Keratinocyte (primary cell): ENCODE measurements at regions not wholly inside any gene's neighbourhood (a gene's known extent, or its start where the extent isn't known, plus 50 kb on each side); places are given as distances from the start of the nearest gene placed in this dataset.

Experiments
- DNase-seq: peaks from one replicate; pipeline ENCODE4 v3.0.0-alpha.2; 2011; ENCODE audit warnings: low read depth, missing footprints, low spot score
- FAIRE-seq: peaks from 2 replicates; lab custom pipeline; 2011; peaks lifted over from hg19 to GRCh38; lab: Jason Lieb, UNC
- H2AFZ ChIP-seq: 2 replicates; pipeline ENCODE4 v1.6.0; 2012; ENCODE audit warnings: low read length, control low read depth, inconsistent platforms; ENCODE audit not compliant: control insufficient read depth
- H3K27ac ChIP-seq: 2 replicates; pipeline ENCODE4 v1.5.1; 2011; ENCODE audit warnings: low read length; ENCODE audit not compliant: control insufficient read depth, insufficient read depth
- H3K27me3 ChIP-seq: 3 replicates; pipeline ENCODE4 v1.6.0; 2011; ENCODE audit warnings: low read length; ENCODE audit not compliant: control insufficient read depth, insufficient read depth; ENCODE audit errors: extremely low read depth
- H3K36me3 ChIP-seq, 2 experiments: 2 replicates in 1 of 2; 3 replicates in 1 of 2; pipeline ENCODE4 v1.5.1; 2011; ENCODE audit warnings: low read length in 2 of 2, mild to moderate bottlenecking in 1 of 2; ENCODE audit not compliant: control insufficient read depth in 2 of 2, insufficient read depth in 2 of 2; ENCODE audit errors: extremely low read depth in 1 of 2
- H3K4me1 ChIP-seq: 3 replicates; pipeline ENCODE4 v1.5.1; 2011; ENCODE audit warnings: low read length; ENCODE audit not compliant: control insufficient read depth, insufficient read depth; ENCODE audit errors: extremely low read depth
- H3K4me2 ChIP-seq: 3 replicates; pipeline ENCODE4 v1.6.0; 2011; ENCODE audit warnings: low read depth, low read length; ENCODE audit not compliant: control insufficient read depth, insufficient read depth; ENCODE audit errors: extremely low read depth
- H3K4me3 ChIP-seq, 3 experiments: fragments of 200-600 bp in 1 of 3; sonication (generic) in 1 of 3; 2 replicates in 2 of 3; 3 replicates in 1 of 3; pipeline ENCODE4 v1.5.1; 2011 to 2016; ENCODE audit warnings: low read length in 3 of 3, mild to moderate bottlenecking in 3 of 3, control low read depth in 2 of 3, inconsistent platforms in 1 of 3, low read depth in 1 of 3, mixed read lengths in 1 of 3, mixed run types in 1 of 3, moderate library complexity in 1 of 3; ENCODE audit not compliant: control insufficient read depth in 2 of 3, insufficient read depth in 2 of 3; ENCODE audit errors: extremely low read depth in 1 of 3
- H3K79me2 ChIP-seq: 2 replicates; pipeline ENCODE4 v1.6.0; 2012; ENCODE audit warnings: low read length; ENCODE audit not compliant: control insufficient read depth, insufficient read depth
- H3K9ac ChIP-seq: 3 replicates; pipeline ENCODE4 v1.6.0; 2011; ENCODE audit warnings: low read length; ENCODE audit not compliant: control insufficient read depth, insufficient read depth; ENCODE audit errors: extremely low read depth
- H3K9me1 ChIP-seq: 3 replicates; pipeline ENCODE4 v1.6.0; 2011; ENCODE audit warnings: low read length; ENCODE audit not compliant: control insufficient read depth, insufficient read depth; ENCODE audit errors: extremely low read depth
- H3K9me3 ChIP-seq: 2 replicates; pipeline ENCODE4 v1.5.1; 2012; ENCODE audit warnings: low read depth, low read length; ENCODE audit not compliant: control insufficient read depth
- H4K20me1 ChIP-seq: 3 replicates; pipeline ENCODE4 v1.6.0; 2011; ENCODE audit warnings: low read length; ENCODE audit not compliant: control insufficient read depth, insufficient read depth; ENCODE audit errors: extremely low read depth
- CTCF ChIP-seq, 3 experiments: IDR thresholded peaks in 1 of 3; conservative IDR thresholded peaks in 1 of 3; optimal IDR thresholded peaks in 1 of 3; 2 replicates in 2 of 3; 3 replicates in 1 of 3; pipeline versions ENCODE3 to v1.5.1; 2011; ENCODE audit warnings: low read length in 3 of 3, mild to moderate bottlenecking in 3 of 3, moderate library complexity in 2 of 3, control low read depth in 1 of 3, inconsistent platforms in 1 of 3; ENCODE audit not compliant: insufficient read depth in 2 of 3; ENCODE audit errors: extremely low read depth in 1 of 3
- EZH2 ChIP-seq: IDR thresholded peaks from one replicate; pipeline ENCODE4 v1.6.1; 2012; ENCODE audit warnings: inconsistent platforms, mild to moderate bottlenecking, low read length, moderate library complexity
- dilution Hi-C: fragments of 300-500 bp; cut with MboI; formaldehyde crosslinking; loops from one replicate; pipeline ENCODE4 v1.7.0; 2020; ENCODE audit warnings: low sequenced_read_pairs; ENCODE audit not compliant: extremely low pct_ligation_motif_present

DNA sequence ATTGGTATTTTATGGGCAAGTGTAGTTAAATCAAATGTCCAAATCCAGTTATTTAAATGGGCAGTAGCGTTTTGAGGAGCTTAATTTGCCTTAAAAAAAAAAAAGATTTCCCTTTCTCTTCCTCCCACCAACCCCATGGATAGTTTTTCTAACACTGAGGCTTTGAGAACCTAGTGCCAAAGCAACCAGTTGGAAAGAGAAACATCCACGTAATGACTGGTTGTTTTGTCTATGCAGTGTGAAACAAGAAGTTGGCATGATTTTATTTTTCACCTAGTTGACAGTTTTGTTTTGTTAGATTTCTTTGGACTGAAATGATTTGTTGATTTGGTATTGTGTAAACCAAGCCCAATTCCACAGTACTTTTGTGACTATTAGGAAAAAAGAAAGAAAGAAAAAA is 170.0 kb downstream of the SOX2 start:
- Histone ChIP-seq H3K36me3 (no peaks in the 10 kb centered on the region), H3K27me3 (no peaks in the 10 kb centered on the region), H3K4me1 (peaks cover 8% of the 10 kb centered on the region), H3K79me2 (no peaks in the 10 kb centered on the region), H3K27ac (no peak overlapping the region), H3K9ac (no peak overlapping the region), H2AFZ (no peak overlapping the region), H3K4me3 (no peak overlapping the region), H3K4me2 (no peak overlapping the region), H4K20me1 (no peaks in the 10 kb centered on the region), H3K9me3 (no peaks in the 10 kb centered on the region), H3K9me1 (no peaks in the 10 kb centered on the region)
- dilution Hi-C loops: no loop called here
- DNase-seq: no peak
- TF ChIP-seq CTCF (optimal IDR thresholded peaks at IDR 0.05 in 1 of 3, IDR thresholded peaks at IDR 0.05 in 1 of 3, conservative IDR thresholded peaks at IDR 0.05 in 1 of 3; ENCODE audit: extremely low read depth in 1 of 3, insufficient read depth in 2 of 3, low read length in 3 of 3) (no peak), EZH2 (no peak)
- FAIRE-seq: no peak

GRCh38 chr3:181885868-181886630 is 174.3 kb downstream of the SOX2 start:
- dilution Hi-C loops: no loop called here
- TF ChIP-seq CTCF (optimal IDR thresholded peaks at IDR 0.05 in 1 of 3, IDR thresholded peaks at IDR 0.05 in 1 of 3, conservative IDR thresholded peaks at IDR 0.05 in 1 of 3; ENCODE audit: extremely low read depth in 1 of 3, insufficient read depth in 2 of 3, low read length in 3 of 3): no peak
- TF ChIP-seq EZH2: no peak
- H3K27ac ChIP-seq: peak overlapping the region; percentile 34
- no peaks in the 10 kb centered on the region for H3K79me2 ChIP-seq
- H3K4me1 ChIP-seq: peaks cover 23% of the 10 kb centered on the region
- FAIRE-seq (no peak), DNase-seq (no peak)
- peak overlapping the region; percentile 77 for H2AFZ ChIP-seq
- peak overlapping the region in 1 of 3 experiments; percentile 6 for H3K4me3 ChIP-seq
- H3K9me3 ChIP-seq: no peaks in the 10 kb centered on the region
- H3K9ac ChIP-seq: no peak overlapping the region
- H3K27me3 ChIP-seq: no peaks in the 10 kb centered on the region
- H3K4me2 ChIP-seq: peak overlapping the region; percentile 46
- no peaks in the 10 kb centered on the region for H3K9me1 ChIP-seq
- H3K36me3 ChIP-seq: no peaks in the 10 kb centered on the region
- no peaks in the 10 kb centered on the region for H4K20me1 ChIP-seq
